ENCODE measurements at regions not wholly inside any gene's neighbourhood (a gene's known extent, or its start where the extent isn't known, plus 50 kb on each side); places are given as distances from the start of the nearest gene placed in this dataset.
A peak's percentile ranks its signal among the peaks of the same experiment; 100 is the strongest.

GRCh38 chr12:27383429-27384260 is 51.0 kb downstream of the BMAL2 start:
- in situ Hi-C loops (cut with MboI) (loop anchor here (5.0 kb wide), 1 partner anchor 36 kb away; no protein-coding TSS in a partner anchor), intact Hi-C loops (cut with micrococcal nuclease) (no loop called here)
- ATAC-seq (peak; percentile 94), FAIRE-seq (peak; percentile 96), DNase-seq (ENCODE audit: extremely low read depth in 1 of 4, low spot score in 3 of 4) (peak; percentile 70 to 79 (median 73))
- H3K9me1 ChIP-seq (ENCODE audit: control insufficient read depth, insufficient read depth, low read length), result no peaks in the 10 kb centered on the region
- peaks cover 4 to 9% of the 10 kb centered on the region in 2 experiments; a peak in 2 of 5 replicates for H3K27me3 ChIP-seq (ENCODE audit: control insufficient read depth in 2 of 2, insufficient read depth in 2 of 2, low read length in 2 of 2)
- H3K9me3 ChIP-seq (replicated peaks; ENCODE audit: control insufficient read depth, insufficient read depth, low read depth, low read length), result no peaks in the 10 kb centered on the region
- no TSS peak for BruUV-seq (replicated peaks)
- H3K27ac ChIP-seq (ENCODE audit: extremely low read depth, low read depth, low read length), result no peak overlapping the region
- no peak overlapping the region for H3K4me2 ChIP-seq (ENCODE audit: insufficient read depth, low read length)
- no peaks in the 10 kb centered on the region for H3K4me1 ChIP-seq (replicated peaks in 1 of 2; ENCODE audit: control insufficient read depth in 2 of 2, insufficient read depth in 2 of 2, low read length in 2 of 2)
- H3K36me3 ChIP-seq (ENCODE audit: control insufficient read depth, insufficient read depth, low read length), result no peaks in the 10 kb centered on the region
- no peak overlapping the region for H2AFZ ChIP-seq (ENCODE audit: low read depth, low read length)
- no peak overlapping the region for H3K9ac ChIP-seq (ENCODE audit: insufficient read depth in 1 of 2, low read depth in 2 of 2, low read length in 2 of 2)
- no peaks in the 10 kb centered on the region for H4K20me1 ChIP-seq (replicated peaks; ENCODE audit: control insufficient read depth, insufficient read depth, low read length)
- no peaks in the 10 kb centered on the region for H3K79me2 ChIP-seq (ENCODE audit: control insufficient read depth, insufficient read depth, low read length)
- CTCF ChIA-PET (ENCODE audit: low intra/inter-chr PET ratio), result no interaction called here
- POLR2A ChIA-PET, result no interaction called here
- WGBS (ENCODE audit: insufficient coverage, low coverage, missing lambda C conversion rate), result 7% methylated on average over 12 of the region's 12 CpGs
- H3K4me3 ChIP-seq, result no peak overlapping the region
- TF ChIP-seq, protein P1, sequence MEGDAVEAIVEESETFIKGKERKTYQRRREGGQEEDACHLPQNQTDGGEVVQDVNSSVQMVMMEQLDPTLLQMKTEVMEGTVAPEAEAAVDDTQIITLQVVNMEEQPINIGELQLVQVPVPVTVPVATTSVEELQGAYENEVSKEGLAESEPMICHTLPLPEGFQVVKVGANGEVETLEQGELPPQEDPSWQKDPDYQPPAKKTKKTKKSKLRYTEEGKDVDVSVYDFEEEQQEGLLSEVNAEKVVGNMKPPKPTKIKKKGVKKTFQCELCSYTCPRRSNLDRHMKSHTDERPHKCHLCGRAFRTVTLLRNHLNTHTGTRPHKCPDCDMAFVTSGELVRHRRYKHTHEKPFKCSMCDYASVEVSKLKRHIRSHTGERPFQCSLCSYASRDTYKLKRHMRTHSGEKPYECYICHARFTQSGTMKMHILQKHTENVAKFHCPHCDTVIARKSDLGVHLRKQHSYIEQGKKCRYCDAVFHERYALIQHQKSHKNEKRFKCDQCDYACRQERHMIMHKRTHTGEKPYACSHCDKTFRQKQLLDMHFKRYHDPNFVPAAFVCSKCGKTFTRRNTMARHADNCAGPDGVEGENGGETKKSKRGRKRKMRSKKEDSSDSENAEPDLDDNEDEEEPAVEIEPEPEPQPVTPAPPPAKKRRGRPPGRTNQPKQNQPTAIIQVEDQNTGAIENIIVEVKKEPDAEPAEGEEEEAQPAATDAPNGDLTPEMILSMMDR (IDR thresholded peaks at IDR 0.05 in 2 of 3, conservative IDR thresholded peaks at IDR 0.05 in 1 of 3; ENCODE audit: insufficient read depth in 2 of 3, low read depth in 1 of 3, low read length in 3 of 3), result peak; percentile 76 to 89 (median 79)
- TF ChIP-seq, protein P2, sequence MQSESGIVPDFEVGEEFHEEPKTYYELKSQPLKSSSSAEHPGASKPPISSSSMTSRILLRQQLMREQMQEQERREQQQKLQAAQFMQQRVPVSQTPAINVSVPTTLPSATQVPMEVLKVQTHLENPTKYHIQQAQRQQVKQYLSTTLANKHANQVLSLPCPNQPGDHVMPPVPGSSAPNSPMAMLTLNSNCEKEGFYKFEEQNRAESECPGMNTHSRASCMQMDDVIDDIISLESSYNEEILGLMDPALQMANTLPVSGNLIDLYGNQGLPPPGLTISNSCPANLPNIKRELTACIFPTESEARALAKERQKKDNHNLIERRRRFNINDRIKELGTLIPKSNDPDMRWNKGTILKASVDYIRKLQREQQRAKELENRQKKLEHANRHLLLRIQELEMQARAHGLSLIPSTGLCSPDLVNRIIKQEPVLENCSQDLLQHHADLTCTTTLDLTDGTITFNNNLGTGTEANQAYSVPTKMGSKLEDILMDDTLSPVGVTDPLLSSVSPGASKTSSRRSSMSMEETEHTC (IDR thresholded peaks at IDR 0.05), result no peak
- TF ChIP-seq RCOR1 (IDR thresholded peaks at IDR 0.05; ENCODE audit: borderline replicate concordance in 1 of 2, low read depth in 2 of 2, low read length in 2 of 2), result 0 out of 4 replicates have a peak, but pooled peaks of 1 of the 2 experiments have one; percentile 33
- no peak for TF ChIP-seq MCM2 (IDR thresholded peaks at IDR 0.05; ENCODE audit: low read depth)
- no peak for TF ChIP-seq GTF3C2 (IDR thresholded peaks at IDR 0.05; ENCODE audit: borderline replicate concordance, extremely low read depth, insufficient read length)
- no peak for TF ChIP-seq NR2C1 (IDR thresholded peaks at IDR 0.05)
- no peak for TF ChIP-seq NR2C1 (tag; IDR thresholded peaks at IDR 0.05)
- no peak for TF ChIP-seq PRDM10 (IDR thresholded peaks at IDR 0.05; ENCODE audit: partially characterized antibody)
- TF ChIP-seq ZNF778 (CRISPR knock-in tag; IDR thresholded peaks at IDR 0.05), result no peak
- no peak for TF ChIP-seq FOXK1 (CRISPR knock-in tag; IDR thresholded peaks at IDR 0.05; ENCODE audit: borderline replicate concordance)
- no peak for TF ChIP-seq MIER1 (IDR thresholded peaks at IDR 0.05; ENCODE audit: low read depth)
